CMK (cell line): ENCODE measurements at regions not wholly inside any gene's neighbourhood (a gene's known extent, or its start where the extent isn't known, plus 50 kb on each side); places are given as distances from the start of the nearest gene placed in this dataset.
"Not testable (repeated sequence)": the region's sequence is repeated elsewhere in the genome, so short reads cannot be mapped to it uniquely, and the experiment has no call there.

Source experiments
- DNase-seq: peaks from one replicate; pipeline ENCODE4 v3.0.0-alpha.2; 2010; ENCODE audit warnings: low read depth

GRCh38 chrX:42832764-42833549, 55.0 kb upstream of the PPP1R2C start:
- no peak for DNase-seq

- DNase-seq: not testable (repeated sequence)
Measured at GRCh38 chrX:42833550-42833940, 55.6 kb upstream of the PPP1R2C start.

- DNase-seq: no peak
Measured at GRCh38 chrX:42837101-42837726, 59.3 kb upstream of the PPP1R2C start.

GRCh38 chrX:42837747-42838146, 59.8 kb upstream of the PPP1R2C start:
- no peak for DNase-seq

- DNase-seq: no peak
Measured at GRCh38 chrX:42839632-42840031, 61.7 kb upstream of the PPP1R2C start.

GRCh38 chrX:42846741-42847140, 68.8 kb upstream of the PPP1R2C start:
- DNase-seq: no peak

GRCh38 chrX:42855259-42855658, 77.3 kb upstream of the PPP1R2C start:
- DNase-seq: no peak

GRCh38 chrX:42857766-42858165, 79.8 kb upstream of the PPP1R2C start:
- DNase-seq: no peak

GRCh38 chrX:42869011-42869410, 91.0 kb upstream of the PPP1R2C start:
- DNase-seq: no peak

GRCh38 chrX:42869659-42870476, 91.9 kb upstream of the PPP1R2C start:
- no peak for DNase-seq

GRCh38 chrX:42886519-42886918, 108.6 kb upstream of the PPP1R2C start:
- DNase-seq: no peak

- no peak for DNase-seq
Measured at GRCh38 chrX:42900947-42901346, 123.0 kb upstream of the PPP1R2C start.

- no peak for DNase-seq
Measured at GRCh38 chrX:42902513-42902912, 124.5 kb upstream of the PPP1R2C start.

GRCh38 chrX:42920752-42921151, 142.8 kb upstream of the PPP1R2C start:
- DNase-seq: no peak

- no peak for DNase-seq
Measured at GRCh38 chrX:42930071-42930470, 152.1 kb upstream of the PPP1R2C start.

GRCh38 chrX:42930951-42931350, 153.0 kb upstream of the PPP1R2C start:
- no peak for DNase-seq

GRCh38 chrX:42933187-42933586, 155.2 kb upstream of the PPP1R2C start:
- no peak for DNase-seq

- no peak for DNase-seq
Measured at GRCh38 chrX:42934020-42934726, 156.2 kb upstream of the PPP1R2C start.

- no peak for DNase-seq
Measured at GRCh38 chrX:42941671-42942070, 163.7 kb upstream of the PPP1R2C start.

- DNase-seq: no peak
Measured at GRCh38 chrX:42943051-42943974, 165.3 kb upstream of the PPP1R2C start.

GRCh38 chrX:42944381-42944998, 166.5 kb upstream of the PPP1R2C start:
- no peak for DNase-seq
